ENCODE measurements at regions not wholly inside any gene's neighbourhood (a gene's known extent, or its start where the extent isn't known, plus 50 kb on each side); places are given as distances from the start of the nearest gene placed in this dataset.

DNA sequence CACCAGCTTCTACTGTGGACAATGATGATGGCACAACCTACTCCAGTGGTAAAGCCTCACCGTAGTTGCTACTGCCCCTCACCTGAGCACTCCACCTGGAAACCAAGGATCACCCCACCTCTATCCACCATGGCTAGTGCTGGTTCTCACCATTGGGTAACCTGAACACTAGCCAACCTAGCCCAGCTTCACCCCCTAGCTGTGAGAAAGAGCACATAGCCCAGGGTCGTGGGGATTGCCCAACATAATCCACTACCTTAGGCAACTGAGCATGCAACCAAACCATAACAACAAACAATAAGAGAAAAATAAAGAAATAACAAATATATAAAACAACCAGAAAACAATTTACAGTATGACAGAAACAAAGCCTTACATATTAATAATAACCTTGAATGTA, 560.1 kb downstream of the DIAPH3 start:
- TF ChIP-seq EP300 (IDR thresholded peaks at IDR 0.05) (no peak), POLR2A (IDR thresholded peaks at IDR 0.05) (no peak)
- TF ChIP-seq, protein P1, sequence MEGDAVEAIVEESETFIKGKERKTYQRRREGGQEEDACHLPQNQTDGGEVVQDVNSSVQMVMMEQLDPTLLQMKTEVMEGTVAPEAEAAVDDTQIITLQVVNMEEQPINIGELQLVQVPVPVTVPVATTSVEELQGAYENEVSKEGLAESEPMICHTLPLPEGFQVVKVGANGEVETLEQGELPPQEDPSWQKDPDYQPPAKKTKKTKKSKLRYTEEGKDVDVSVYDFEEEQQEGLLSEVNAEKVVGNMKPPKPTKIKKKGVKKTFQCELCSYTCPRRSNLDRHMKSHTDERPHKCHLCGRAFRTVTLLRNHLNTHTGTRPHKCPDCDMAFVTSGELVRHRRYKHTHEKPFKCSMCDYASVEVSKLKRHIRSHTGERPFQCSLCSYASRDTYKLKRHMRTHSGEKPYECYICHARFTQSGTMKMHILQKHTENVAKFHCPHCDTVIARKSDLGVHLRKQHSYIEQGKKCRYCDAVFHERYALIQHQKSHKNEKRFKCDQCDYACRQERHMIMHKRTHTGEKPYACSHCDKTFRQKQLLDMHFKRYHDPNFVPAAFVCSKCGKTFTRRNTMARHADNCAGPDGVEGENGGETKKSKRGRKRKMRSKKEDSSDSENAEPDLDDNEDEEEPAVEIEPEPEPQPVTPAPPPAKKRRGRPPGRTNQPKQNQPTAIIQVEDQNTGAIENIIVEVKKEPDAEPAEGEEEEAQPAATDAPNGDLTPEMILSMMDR (IDR thresholded peaks at IDR 0.05), result no peak

All from gastroesophageal sphincter (tissue), 3 donors.